NT2/D1 (cell line): ENCODE measurements at regions not wholly inside any gene's neighbourhood (a gene's known extent, or its start where the extent isn't known, plus 50 kb on each side); places are given as distances from the start of the nearest gene placed in this dataset.

Experiments
- DNase-seq: peaks from one replicate; pipeline ENCODE4 v3.0.0-alpha.2; 2011; ENCODE audit warnings: low read depth, low spot score
- H3K27me3 ChIP-seq: 2 replicates; pipeline ENCODE4 v1.6.0; 2011; ENCODE audit warnings: mild to moderate bottlenecking; ENCODE audit not compliant: insufficient read length, insufficient read depth
- H3K36me3 ChIP-seq: 2 replicates; pipeline ENCODE4 v1.6.1; 2011; ENCODE audit warnings: mild to moderate bottlenecking, low read length, mixed read lengths; ENCODE audit not compliant: insufficient read depth, insufficient read length
- H3K4me1 ChIP-seq: 2 replicates; pipeline ENCODE4 v1.5.1; 2011; ENCODE audit not compliant: insufficient read depth, insufficient read length
- H3K4me3 ChIP-seq: 2 replicates; pipeline ENCODE4 v1.5.1; 2011; ENCODE audit warnings: low read depth; ENCODE audit not compliant: insufficient read length
- H3K9ac ChIP-seq: 2 replicates; pipeline ENCODE4 v1.6.0; 2011; ENCODE audit warnings: low read depth; ENCODE audit not compliant: insufficient read length
- H3K9me3 ChIP-seq: 2 replicates; pipeline ENCODE4 v1.5.1; 2011; ENCODE audit warnings: mild to moderate bottlenecking, low read length; ENCODE audit not compliant: insufficient read depth
- SUZ12 ChIP-seq: IDR thresholded peaks from 2 replicates; pipeline ENCODE4 v1.6.1; 2011; ENCODE audit not compliant: insufficient read length, insufficient read depth; ENCODE audit errors: extremely low read depth
- YY1 ChIP-seq: IDR thresholded peaks from 2 replicates; pipeline ENCODE4 v1.6.1; 2011; ENCODE audit not compliant: insufficient read length, insufficient read depth
- ZNF274 ChIP-seq: IDR thresholded peaks from 2 replicates; pipeline ENCODE4 v1.6.1; 2011; ENCODE audit warnings: mild to moderate bottlenecking, low read depth, low read length

DNA sequence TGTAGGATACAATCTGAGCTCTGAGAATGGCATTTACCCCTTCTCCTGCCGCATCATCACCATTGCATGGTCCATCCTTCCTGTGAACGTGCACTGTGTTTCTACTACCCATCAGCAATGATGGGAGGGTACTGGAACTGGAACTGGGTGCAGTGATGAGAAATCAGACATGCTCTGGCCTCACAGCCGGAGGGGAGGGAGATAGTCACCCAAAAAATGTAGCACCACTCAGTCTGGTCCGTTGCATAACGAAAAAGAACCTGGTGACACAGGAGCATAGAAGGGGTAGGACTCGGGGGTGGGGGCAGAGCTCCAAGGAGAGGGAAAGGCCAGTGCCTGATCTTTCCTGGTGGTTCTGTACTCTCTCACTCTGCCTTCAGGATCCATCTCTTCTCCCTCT is 205.0 kb downstream of the RPLP1 start:
- Histone ChIP-seq H3K4me3 (no peak overlapping the region), H3K9ac (no peak overlapping the region), H3K9me3 (no peaks in the 10 kb centered on the region), H3K27me3 (no peaks in the 10 kb centered on the region), H3K36me3 (no peaks in the 10 kb centered on the region), H3K4me1 (peaks cover 3% of the 10 kb centered on the region)
- TF ChIP-seq ZNF274 (no peak), YY1 (no peak), SUZ12 (no peak)
- DNase-seq, result no peak

DNA sequence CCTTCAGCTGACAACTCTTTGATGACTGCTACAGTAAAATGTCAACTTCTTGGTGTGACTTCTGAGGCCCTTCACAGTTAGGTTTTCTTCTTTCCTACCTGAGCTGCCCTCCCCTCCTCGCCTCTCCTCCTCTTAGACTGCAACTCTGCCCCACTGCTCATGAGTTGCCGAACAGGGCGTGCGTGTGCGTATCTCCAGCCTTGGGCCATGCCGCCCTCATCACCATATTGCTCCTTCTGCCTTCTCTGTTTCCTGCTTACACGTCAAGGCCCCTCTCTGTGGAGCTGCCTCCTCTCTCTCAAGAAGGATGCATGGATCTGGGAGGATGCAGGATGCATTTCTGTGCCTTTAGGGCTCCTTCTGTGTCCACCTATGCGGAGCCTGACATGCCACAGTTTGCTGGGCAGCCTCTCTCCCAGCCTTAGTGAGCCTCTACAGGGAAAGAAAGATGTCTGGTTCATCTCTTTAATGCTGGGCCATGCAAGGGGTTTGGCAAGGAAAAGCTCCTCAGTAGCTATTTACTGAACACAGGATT is 205.9 kb downstream of the RPLP1 start:
- Histone ChIP-seq H3K4me3 (no peak overlapping the region), H3K9ac (no peak overlapping the region), H3K9me3 (no peaks in the 10 kb centered on the region), H3K36me3 (no peaks in the 10 kb centered on the region), H3K4me1 (peaks cover 3% of the 10 kb centered on the region), H3K27me3 (no peaks in the 10 kb centered on the region)
- no peak for TF ChIP-seq YY1
- TF ChIP-seq SUZ12, result no peak
- TF ChIP-seq ZNF274, result no peak
- no peak for DNase-seq

DNA sequence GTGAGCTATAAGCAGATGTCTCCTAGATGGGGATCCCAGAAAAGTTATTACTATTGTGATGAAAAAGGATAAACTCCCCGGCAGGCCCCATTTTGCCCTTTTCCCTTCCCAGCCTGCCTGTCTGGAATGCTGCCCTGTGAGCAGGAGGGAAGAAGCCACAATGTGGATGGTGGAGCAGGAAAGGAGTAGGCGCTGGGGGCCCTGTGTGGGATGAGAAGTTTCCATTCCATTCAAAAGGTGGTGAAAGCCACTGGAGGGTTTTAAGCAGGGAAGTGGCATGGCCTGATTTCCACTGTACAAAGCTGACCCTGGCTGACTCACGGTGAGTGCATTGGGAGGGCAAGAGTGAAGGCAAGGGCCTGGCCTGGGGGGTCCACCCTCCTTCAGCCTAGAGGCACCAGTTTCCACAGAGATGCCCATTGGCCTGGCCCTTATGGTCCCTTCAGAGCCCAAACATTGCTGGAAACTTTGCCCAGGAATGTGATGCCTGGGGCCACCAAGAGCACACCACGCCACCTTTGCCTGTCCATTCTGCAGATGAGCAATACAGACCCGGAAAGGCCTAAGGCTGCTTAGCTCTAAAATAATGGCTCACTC is 206.9 kb downstream of the RPLP1 start:
- Histone ChIP-seq H3K9ac (no peak overlapping the region), H3K36me3 (no peaks in the 10 kb centered on the region), H3K4me3 (no peak overlapping the region), H3K9me3 (no peaks in the 10 kb centered on the region), H3K27me3 (no peaks in the 10 kb centered on the region), H3K4me1 (peaks cover 3% of the 10 kb centered on the region)
- TF ChIP-seq YY1 (no peak), ZNF274 (no peak), SUZ12 (no peak)
- no peak for DNase-seq

DNA sequence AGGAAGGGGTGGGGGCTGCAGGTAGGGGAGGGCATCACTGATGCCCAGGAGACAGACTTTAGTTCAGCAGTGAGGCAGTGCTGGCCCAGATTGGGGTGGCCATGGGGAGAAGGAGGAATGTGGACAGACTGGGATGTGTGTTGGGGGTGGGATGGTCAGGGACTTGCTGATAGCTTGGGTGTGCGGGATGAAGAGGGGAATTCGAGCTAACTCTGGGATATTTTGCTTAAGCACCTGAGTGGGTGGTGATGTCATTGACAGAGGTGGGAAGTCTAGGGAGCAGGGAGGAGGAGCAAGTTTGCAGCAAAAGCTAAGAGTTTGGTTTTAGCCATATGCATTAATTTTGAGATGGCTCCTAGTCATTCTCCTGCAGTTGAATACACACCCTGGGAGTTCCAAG is 207.5 kb downstream of the RPLP1 start:
- Histone ChIP-seq H3K4me3 (no peak overlapping the region), H3K9ac (no peak overlapping the region), H3K27me3 (no peaks in the 10 kb centered on the region), H3K9me3 (no peaks in the 10 kb centered on the region), H3K36me3 (no peaks in the 10 kb centered on the region), H3K4me1 (peaks cover 3% of the 10 kb centered on the region)
- no peak for DNase-seq
- TF ChIP-seq SUZ12 (no peak), YY1 (no peak), ZNF274 (no peak)

DNA sequence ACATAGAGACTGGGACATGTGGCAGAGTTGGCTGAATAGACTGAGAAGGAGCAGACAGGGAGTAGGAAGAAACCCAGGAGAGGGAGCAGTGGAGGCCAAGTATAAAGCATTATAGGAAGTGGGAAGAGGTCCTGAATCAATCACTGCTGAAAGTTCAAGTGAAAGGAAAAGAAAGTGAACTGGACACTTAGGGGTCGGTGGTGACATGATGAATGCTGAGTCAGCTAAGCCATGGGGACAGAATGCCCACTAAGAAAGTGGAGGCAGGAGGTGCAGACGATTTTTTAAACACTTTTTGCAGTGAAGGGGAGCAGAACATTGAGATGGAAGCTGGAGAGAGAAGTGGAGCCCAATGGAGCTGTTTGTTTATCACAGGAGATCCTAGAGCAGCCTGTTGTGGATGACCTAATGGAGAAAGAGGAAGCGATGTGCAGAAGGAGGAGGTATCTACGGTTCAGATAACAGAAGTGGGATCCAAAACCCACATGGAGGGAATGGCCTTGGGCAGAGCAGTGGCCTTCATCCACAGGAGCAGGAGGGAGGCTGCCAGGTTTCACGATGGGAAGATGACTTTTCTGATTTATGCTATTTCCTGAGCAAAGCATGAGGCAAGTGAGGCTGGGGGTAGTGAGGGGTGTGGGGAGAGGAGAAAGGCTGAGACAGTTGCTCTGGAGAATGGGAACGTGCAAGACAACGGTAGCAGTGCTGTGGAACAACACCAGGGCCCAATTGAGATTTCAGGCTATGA is 208.2 kb downstream of the RPLP1 start:
- peaks cover 3% of the 10 kb centered on the region for H3K4me1 ChIP-seq
- no peak for DNase-seq
- no peaks in the 10 kb centered on the region for H3K9me3 ChIP-seq
- no peak overlapping the region for H3K9ac ChIP-seq
- TF ChIP-seq ZNF274, result no peak
- no peak for TF ChIP-seq YY1
- TF ChIP-seq SUZ12, result no peak
- no peak overlapping the region for H3K4me3 ChIP-seq
- no peaks in the 10 kb centered on the region for H3K36me3 ChIP-seq
- H3K27me3 ChIP-seq, result no peaks in the 10 kb centered on the region

DNA sequence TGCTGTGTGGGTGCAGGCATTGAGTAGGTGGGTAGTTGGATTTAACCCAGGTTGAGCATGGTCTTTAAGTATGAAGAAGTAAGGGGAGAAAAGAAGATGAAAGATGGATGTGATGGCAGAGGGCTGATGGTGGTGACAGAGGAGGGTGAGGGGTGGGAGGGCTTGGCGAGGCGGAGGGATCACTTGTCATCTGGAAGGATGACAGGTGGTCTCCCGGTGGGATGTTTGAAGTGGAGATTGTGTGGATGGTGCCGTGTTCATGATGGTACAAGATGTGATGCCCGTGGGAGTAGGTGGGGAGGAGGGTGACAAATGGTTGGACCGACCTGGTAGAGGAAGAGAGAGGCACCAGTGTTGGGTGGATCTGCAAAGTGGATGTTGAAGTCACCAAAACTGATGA is 208.8 kb downstream of the RPLP1 start:
- no peaks in the 10 kb centered on the region for H3K36me3 ChIP-seq
- no peak for DNase-seq
- H3K4me1 ChIP-seq, result peaks cover 9% of the 10 kb centered on the region
- H3K4me3 ChIP-seq, result no peak overlapping the region
- no peak overlapping the region for H3K9ac ChIP-seq
- TF ChIP-seq YY1 (no peak), ZNF274 (no peak), SUZ12 (no peak)
- no peaks in the 10 kb centered on the region for H3K27me3 ChIP-seq
- H3K9me3 ChIP-seq, result no peaks in the 10 kb centered on the region

DNA sequence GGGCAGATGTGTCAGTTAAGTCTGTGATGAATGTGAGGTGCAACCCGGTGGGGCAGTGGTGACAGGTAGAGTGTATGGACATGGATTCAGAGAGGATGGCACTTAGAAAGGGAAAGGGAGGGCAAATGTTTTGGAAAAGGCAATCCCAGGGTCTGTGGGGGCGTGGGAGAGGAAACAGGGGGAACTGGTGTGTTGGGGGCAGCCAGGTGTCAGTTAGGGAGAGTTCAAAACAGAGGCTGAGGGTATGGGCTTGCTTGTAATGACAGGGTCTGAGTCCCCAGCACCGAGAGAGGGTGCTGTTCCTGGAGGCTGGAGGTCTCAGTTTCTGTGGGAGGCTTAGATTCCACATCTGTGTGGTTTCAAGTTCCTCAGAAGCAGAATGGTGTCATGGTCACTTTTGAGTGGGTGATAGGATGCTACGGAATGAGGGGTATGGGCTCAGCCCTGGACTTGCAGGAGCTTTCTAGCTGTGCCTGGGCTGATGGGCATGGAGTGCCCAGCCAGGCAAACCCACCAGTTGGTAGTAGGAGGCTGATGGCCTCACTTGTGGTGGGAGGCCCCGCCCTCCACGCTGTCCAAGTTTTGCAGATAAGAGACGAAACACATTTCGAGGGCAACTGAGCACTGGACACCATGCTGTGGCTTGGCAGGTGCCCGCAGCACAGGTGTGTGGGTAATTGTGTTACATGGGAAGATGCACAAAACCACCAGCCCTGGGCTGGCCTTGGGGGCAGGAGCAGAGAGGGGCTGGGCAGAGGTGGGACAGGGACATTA is 209.4 kb downstream of the RPLP1 start:
- peaks cover 11% of the 10 kb centered on the region for H3K4me1 ChIP-seq
- TF ChIP-seq ZNF274, result no peak
- TF ChIP-seq SUZ12, result no peak
- no peak for TF ChIP-seq YY1
- DNase-seq, result no peak
- no peaks in the 10 kb centered on the region for H3K9me3 ChIP-seq
- no peaks in the 10 kb centered on the region for H3K36me3 ChIP-seq
- no peaks in the 10 kb centered on the region for H3K27me3 ChIP-seq
- no peak overlapping the region for H3K4me3 ChIP-seq
- no peak overlapping the region for H3K9ac ChIP-seq
